Activated B cell treated with CpG ODN at 0.5 μM for 24 hours (primary cell): ENCODE measurements at regions not wholly inside any gene's neighbourhood (a gene's known extent, or its start where the extent isn't known, plus 50 kb on each side); places are given as distances from the start of the nearest gene placed in this dataset.

ENCODE experiments used
- ATAC-seq: fragments of 200-7000 bp; cut with Tn5 transposase; one replicate; pipeline ENCODE4 v1.10.0; 2021; ENCODE audit warnings: low read depth, mild to moderate bottlenecking, moderate library complexity
- CTCF ChIA-PET: fragments of 350-600 bp; sonication (Branson Sonifier 250); formaldehyde crosslinking; loops from one replicate; lab custom pipeline; 2021; ENCODE audit warnings: antibody characterized with exemption; lab: Charles Lee
- POLR2A ChIA-PET: fragments of 350-600 bp; sonication (Branson Sonifier 250); formaldehyde crosslinking; loops from one replicate; lab custom pipeline; 2021; ENCODE audit warnings: antibody characterized with exemption; lab: Charles Lee
- DNase-seq: peaks from one replicate; pipeline ENCODE4 v3.0.0; 2022
- H3K27ac Mint-ChIP-seq: one replicate; pipeline ENCODE4 v1.8.0; 2020; ENCODE audit warnings: mixed read lengths
- H3K27me3 Mint-ChIP-seq: one replicate; pipeline ENCODE4 v1.8.0; 2021; ENCODE audit warnings: mixed read lengths
- H3K36me3 Mint-ChIP-seq: one replicate; pipeline ENCODE4 v1.8.0; 2021; ENCODE audit warnings: low read depth, mixed read lengths
- H3K4me1 Mint-ChIP-seq: one replicate; pipeline ENCODE4 v1.8.0; 2021; ENCODE audit warnings: mixed read lengths
- H3K4me3 Mint-ChIP-seq: one replicate; pipeline ENCODE4 v1.8.0; 2020; ENCODE audit warnings: mild to moderate bottlenecking, mixed read lengths
- H3K9me3 Mint-ChIP-seq: one replicate; pipeline ENCODE4 v1.8.0; 2020; ENCODE audit warnings: mixed read lengths
- intact Hi-C: fragments of 100-400 bp; cut with micrococcal nuclease; formaldehyde crosslinking; loops from one replicate; pipeline ENCODE4 v1.15.1; 2024
- TF ChIP-seq, protein P1 (sequence below): fragments of 200-600 bp; IDR thresholded peaks from one replicate; pipeline ENCODE4 v1.8.0; 2022; ENCODE audit warnings: antibody characterized with exemption, mild to moderate bottlenecking

GRCh38 chr17:69958063-69958462 is 117.0 kb upstream of the KCNJ16 start:
- Mint-ChIP-seq H3K36me3 (no peaks in the 10 kb centered on the region), H3K4me1 (no peaks in the 10 kb centered on the region), H3K27ac (no peak overlapping the region), H3K4me3 (no peak overlapping the region), H3K9me3 (no peaks in the 10 kb centered on the region), H3K27me3 (no peaks in the 10 kb centered on the region)
- DNase-seq (no peak), ATAC-seq (no peak)
- ChIA-PET POLR2A (no interaction called here), CTCF (no interaction called here)
- TF ChIP-seq, protein P1, sequence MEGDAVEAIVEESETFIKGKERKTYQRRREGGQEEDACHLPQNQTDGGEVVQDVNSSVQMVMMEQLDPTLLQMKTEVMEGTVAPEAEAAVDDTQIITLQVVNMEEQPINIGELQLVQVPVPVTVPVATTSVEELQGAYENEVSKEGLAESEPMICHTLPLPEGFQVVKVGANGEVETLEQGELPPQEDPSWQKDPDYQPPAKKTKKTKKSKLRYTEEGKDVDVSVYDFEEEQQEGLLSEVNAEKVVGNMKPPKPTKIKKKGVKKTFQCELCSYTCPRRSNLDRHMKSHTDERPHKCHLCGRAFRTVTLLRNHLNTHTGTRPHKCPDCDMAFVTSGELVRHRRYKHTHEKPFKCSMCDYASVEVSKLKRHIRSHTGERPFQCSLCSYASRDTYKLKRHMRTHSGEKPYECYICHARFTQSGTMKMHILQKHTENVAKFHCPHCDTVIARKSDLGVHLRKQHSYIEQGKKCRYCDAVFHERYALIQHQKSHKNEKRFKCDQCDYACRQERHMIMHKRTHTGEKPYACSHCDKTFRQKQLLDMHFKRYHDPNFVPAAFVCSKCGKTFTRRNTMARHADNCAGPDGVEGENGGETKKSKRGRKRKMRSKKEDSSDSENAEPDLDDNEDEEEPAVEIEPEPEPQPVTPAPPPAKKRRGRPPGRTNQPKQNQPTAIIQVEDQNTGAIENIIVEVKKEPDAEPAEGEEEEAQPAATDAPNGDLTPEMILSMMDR = no peak
- intact Hi-C loops = no loop called here

GRCh38 chr17:69959283-69959682 is 115.7 kb upstream of the KCNJ16 start:
- Mint-ChIP-seq H3K27ac (no peak overlapping the region), H3K36me3 (no peaks in the 10 kb centered on the region), H3K9me3 (no peaks in the 10 kb centered on the region), H3K4me1 (no peaks in the 10 kb centered on the region), H3K27me3 (no peaks in the 10 kb centered on the region), H3K4me3 (no peak overlapping the region)
- TF ChIP-seq, protein P1 = no peak
- POLR2A ChIA-PET = no interaction called here
- no peak for DNase-seq
- ATAC-seq = no peak
- intact Hi-C loops = no loop called here
- CTCF ChIA-PET = no interaction called here

GRCh38 chr17:69960755-69961154 is 114.3 kb upstream of the KCNJ16 start:
- H3K36me3 Mint-ChIP-seq = no peaks in the 10 kb centered on the region
- H3K4me3 Mint-ChIP-seq = no peak overlapping the region
- intact Hi-C loops = no loop called here
- ATAC-seq = no peak
- DNase-seq = no peak
- H3K4me1 Mint-ChIP-seq = no peaks in the 10 kb centered on the region
- H3K27ac Mint-ChIP-seq = no peak overlapping the region
- POLR2A ChIA-PET = no interaction called here
- TF ChIP-seq, protein P1 = no peak
- CTCF ChIA-PET = no interaction called here
- no peaks in the 10 kb centered on the region for H3K27me3 Mint-ChIP-seq
- no peaks in the 10 kb centered on the region for H3K9me3 Mint-ChIP-seq

DNA sequence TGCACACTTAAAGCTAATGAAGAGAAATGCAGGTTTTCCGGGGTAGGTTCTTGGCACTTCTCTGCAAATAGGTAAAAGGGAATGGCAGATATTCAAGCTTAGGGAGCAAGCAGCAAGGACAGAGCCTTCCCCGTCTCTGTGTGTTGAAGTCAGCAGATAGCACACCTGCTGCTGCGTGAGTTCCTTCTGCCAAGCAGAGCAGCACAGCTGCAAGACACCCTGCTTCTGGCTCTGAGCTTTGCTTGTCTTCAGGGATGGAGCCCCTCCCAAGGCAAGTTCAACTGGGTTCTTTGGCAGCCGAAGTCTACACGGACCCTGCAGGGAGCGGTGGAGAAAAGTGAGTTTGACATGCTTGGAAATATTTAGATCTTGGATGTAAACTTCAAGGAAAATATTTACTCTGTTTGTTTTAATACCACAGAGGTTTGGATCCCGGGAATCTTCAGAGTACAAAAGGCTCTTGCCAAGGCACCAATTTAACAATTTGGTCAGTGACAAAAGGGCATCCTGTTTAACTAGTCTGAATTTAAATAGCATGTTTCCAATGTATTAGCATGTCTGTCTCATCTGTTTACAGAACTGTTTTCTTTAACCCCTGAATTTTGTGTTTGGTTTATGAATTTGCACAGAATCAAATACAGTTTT is 113.4 kb upstream of the KCNJ16 start:
- no peak for DNase-seq
- H3K36me3 Mint-ChIP-seq = no peaks in the 10 kb centered on the region
- no peaks in the 10 kb centered on the region for H3K27me3 Mint-ChIP-seq
- no peaks in the 10 kb centered on the region for H3K4me1 Mint-ChIP-seq
- H3K9me3 Mint-ChIP-seq = no peaks in the 10 kb centered on the region
- ChIA-PET CTCF (no interaction called here), POLR2A (no interaction called here)
- no peak overlapping the region for H3K27ac Mint-ChIP-seq
- intact Hi-C loops = no loop called here
- TF ChIP-seq, protein P1 = no peak
- ATAC-seq = no peak
- no peak overlapping the region for H3K4me3 Mint-ChIP-seq

DNA sequence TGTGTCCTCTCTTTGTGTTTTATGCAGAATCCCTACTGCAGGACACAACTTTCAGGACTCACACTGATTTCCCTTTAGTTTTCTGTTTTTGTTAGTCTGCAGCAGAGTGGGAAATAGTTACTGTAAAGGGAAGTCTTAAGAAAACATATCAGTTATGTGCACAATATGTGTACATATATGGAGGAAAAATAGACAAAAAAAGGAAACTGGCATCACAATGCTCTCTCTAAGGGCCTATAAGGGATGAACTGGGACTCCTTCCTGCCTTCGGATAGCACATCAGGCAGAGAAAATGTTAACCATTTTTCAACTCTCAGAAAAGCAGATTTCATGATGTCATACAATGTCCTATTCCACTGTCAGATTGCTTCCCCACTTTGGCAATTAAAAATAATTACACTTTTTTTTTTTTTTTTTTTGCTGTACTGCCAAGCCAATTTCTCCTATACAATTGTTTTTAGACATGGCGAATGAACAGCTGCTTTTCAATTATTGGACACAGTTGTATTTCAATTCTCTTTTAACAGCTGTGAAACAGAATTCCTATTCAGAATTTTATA is 112.5 kb upstream of the KCNJ16 start:
- ATAC-seq (no peak), DNase-seq (no peak)
- H3K4me3 Mint-ChIP-seq = no peak overlapping the region
- TF ChIP-seq, protein P1 = no peak
- H3K4me1 Mint-ChIP-seq = no peaks in the 10 kb centered on the region
- CTCF ChIA-PET = no interaction called here
- POLR2A ChIA-PET = no interaction called here
- H3K27me3 Mint-ChIP-seq = no peaks in the 10 kb centered on the region
- no peaks in the 10 kb centered on the region for H3K36me3 Mint-ChIP-seq
- intact Hi-C loops = no loop called here
- H3K9me3 Mint-ChIP-seq = no peaks in the 10 kb centered on the region
- H3K27ac Mint-ChIP-seq = no peak overlapping the region
